ENCODE measurements at regions not wholly inside any gene's neighbourhood (a gene's known extent, or its start where the extent isn't known, plus 50 kb on each side); places are given as distances from the start of the nearest gene placed in this dataset.

GRCh38 chr15:25188051-25188450 is 233.3 kb downstream of the SNRPN start:
- TF ChIP-seq CTCF (IDR thresholded peaks at IDR 0.05; ENCODE audit: unreplicated experiment in 3 of 3), result no peak
- H3K9me3 Mint-ChIP-seq, result peaks cover 42% of the 10 kb centered on the region
- peaks cover 4% of the 10 kb centered on the region for H3K36me3 Mint-ChIP-seq (ENCODE audit: low read depth)
- no peak overlapping the region for H3K4me3 Mint-ChIP-seq
- no peaks in the 10 kb centered on the region for H3K27me3 Mint-ChIP-seq (ENCODE audit: low read depth)
- no peaks in the 10 kb centered on the region for H3K4me1 Mint-ChIP-seq
- no peak overlapping the region for H3K27ac Mint-ChIP-seq

DNA sequence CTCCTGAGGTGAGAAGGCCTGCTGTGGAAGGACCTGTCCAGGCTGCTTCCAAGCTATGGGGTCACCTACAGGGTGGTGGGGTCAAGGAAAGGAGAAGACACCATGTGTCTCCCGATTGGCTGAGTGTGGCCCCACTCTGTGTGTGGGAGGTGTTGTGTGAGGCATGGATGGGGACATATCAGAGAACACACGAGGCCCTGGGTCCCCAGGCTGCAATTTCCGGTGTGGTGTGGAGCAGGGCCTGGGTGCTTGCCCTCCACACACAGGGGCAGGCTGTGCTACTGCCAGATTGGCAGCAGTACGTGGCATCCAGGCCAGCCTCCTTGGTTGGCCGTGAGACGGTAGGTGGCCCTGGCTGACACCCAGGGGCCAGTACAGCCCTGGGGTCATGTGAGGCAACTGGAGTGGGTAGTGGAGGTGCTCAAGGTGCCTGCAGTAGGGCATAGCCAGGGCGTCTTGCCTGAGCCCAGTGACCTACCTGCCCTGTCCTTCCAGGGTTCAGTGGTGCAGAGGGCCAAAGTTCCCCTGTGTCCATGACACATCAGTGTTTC is 233.8 kb downstream of the SNRPN start:
- Mint-ChIP-seq H3K36me3 (ENCODE audit: low read depth) (peaks cover 4% of the 10 kb centered on the region), H3K4me1 (no peaks in the 10 kb centered on the region), H3K9me3 (peaks cover 40% of the 10 kb centered on the region), H3K27me3 (ENCODE audit: low read depth) (no peaks in the 10 kb centered on the region), H3K4me3 (no peak overlapping the region), H3K27ac (no peak overlapping the region)
- TF ChIP-seq CTCF (IDR thresholded peaks at IDR 0.05; ENCODE audit: unreplicated experiment in 3 of 3), result no peak

DNA sequence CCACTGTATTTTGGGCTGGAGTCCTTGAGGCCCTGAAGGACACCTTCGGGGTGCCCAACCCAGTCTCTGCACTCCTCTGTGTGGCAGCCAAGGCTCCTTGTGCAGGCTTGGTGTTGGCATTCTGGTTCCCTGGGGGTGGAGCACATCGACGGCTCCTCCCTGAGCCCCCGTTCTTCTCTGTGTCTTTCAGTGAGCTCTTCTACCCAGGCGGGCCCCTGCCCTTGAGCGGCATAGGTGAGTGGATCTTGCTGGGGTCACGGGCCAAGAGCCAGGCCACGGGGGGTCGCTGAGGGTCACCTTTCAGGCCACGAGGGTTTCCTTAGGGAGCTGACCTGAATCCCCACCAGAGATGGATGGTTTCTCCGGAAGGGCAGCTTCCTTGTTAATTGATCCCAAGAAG is 234.8 kb downstream of the SNRPN start:
- peaks cover 4% of the 10 kb centered on the region for H3K36me3 Mint-ChIP-seq (ENCODE audit: low read depth)
- no peak overlapping the region for H3K4me3 Mint-ChIP-seq
- no peak overlapping the region for H3K27ac Mint-ChIP-seq
- TF ChIP-seq CTCF (IDR thresholded peaks at IDR 0.05; ENCODE audit: unreplicated experiment in 3 of 3), result no peak
- peaks cover 40% of the 10 kb centered on the region for H3K9me3 Mint-ChIP-seq
- no peaks in the 10 kb centered on the region for H3K27me3 Mint-ChIP-seq (ENCODE audit: low read depth)
- H3K4me1 Mint-ChIP-seq, result no peaks in the 10 kb centered on the region

GRCh38 chr15:25192651-25193050 is 237.9 kb downstream of the SNRPN start:
- Mint-ChIP-seq H3K4me1 (no peaks in the 10 kb centered on the region), H3K27ac (no peak overlapping the region), H3K4me3 (no peak overlapping the region), H3K27me3 (ENCODE audit: low read depth) (no peaks in the 10 kb centered on the region), H3K36me3 (ENCODE audit: low read depth) (peaks cover 4% of the 10 kb centered on the region), H3K9me3 (peaks cover 46% of the 10 kb centered on the region)
- TF ChIP-seq CTCF (IDR thresholded peaks at IDR 0.05; ENCODE audit: unreplicated experiment in 3 of 3), result no peak

GRCh38 chr15:25207369-25207768 is 231.5 kb downstream of the UBE3A start:
- no peak overlapping the region for H3K27ac Mint-ChIP-seq
- no peaks in the 10 kb centered on the region for H3K36me3 Mint-ChIP-seq (ENCODE audit: low read depth)
- H3K4me3 Mint-ChIP-seq, result no peak overlapping the region
- peaks cover 17% of the 10 kb centered on the region for H3K9me3 Mint-ChIP-seq
- no peaks in the 10 kb centered on the region for H3K27me3 Mint-ChIP-seq (ENCODE audit: low read depth)
- no peak for TF ChIP-seq CTCF (IDR thresholded peaks at IDR 0.05; ENCODE audit: unreplicated experiment in 3 of 3)
- H3K4me1 Mint-ChIP-seq, result no peaks in the 10 kb centered on the region

- no peak overlapping the region for H3K4me3 Mint-ChIP-seq
- H3K4me1 Mint-ChIP-seq, result no peaks in the 10 kb centered on the region
- peaks cover 20% of the 10 kb centered on the region for H3K9me3 Mint-ChIP-seq
- H3K36me3 Mint-ChIP-seq (ENCODE audit: low read depth), result no peaks in the 10 kb centered on the region
- H3K27me3 Mint-ChIP-seq (ENCODE audit: low read depth), result no peaks in the 10 kb centered on the region
- TF ChIP-seq CTCF (IDR thresholded peaks at IDR 0.05; ENCODE audit: unreplicated experiment in 3 of 3), result no peak
- no peak overlapping the region for H3K27ac Mint-ChIP-seq
Measured at GRCh38 chr15:25208735-25209134, 230.1 kb downstream of the UBE3A start.
